ENCODE measurements at regions not wholly inside any gene's neighbourhood (a gene's known extent, or its start where the extent isn't known, plus 50 kb on each side); places are given as distances from the start of the nearest gene placed in this dataset.

- DNase-seq (ENCODE audit: low read depth, low spot score) (no peak), ATAC-seq (no peak)
- Histone ChIP-seq H3K9me3 (ENCODE audit: control insufficient read depth, insufficient read depth, low read depth, low read length) (no peaks in the 10 kb centered on the region), H3K4me1 (ENCODE audit: control insufficient read depth, insufficient read depth, low read length) (no peaks in the 10 kb centered on the region), H3K27ac (ENCODE audit: low read length) (no peak overlapping the region), H3K27me3 (ENCODE audit: control insufficient read depth, insufficient read depth, low read length) (no peaks in the 10 kb centered on the region), H3K4me3 (ENCODE audit: low read depth in 2 of 2, low read length in 2 of 2) (no peak overlapping the region), H3K36me3 (ENCODE audit: control insufficient read depth, insufficient read depth, low read length) (no peaks in the 10 kb centered on the region)
- TF ChIP-seq CTCF (IDR thresholded peaks at IDR 0.05) (no peak), REST (IDR thresholded peaks at IDR 0.05; ENCODE audit: insufficient read depth in 1 of 2, low read depth in 2 of 2, low read length in 1 of 2) (no peak), SIN3A (IDR thresholded peaks at IDR 0.05; ENCODE audit: borderline replicate concordance, insufficient read depth, low read depth, low read length) (no peak)
- ChIA-PET CTCF (no interaction called here), POLR2A (no interaction called here)
- intact Hi-C loops (cut with micrococcal nuclease; ENCODE audit: unreplicated experiment) = loop anchor here (10.0 kb wide), 1 partner anchor 128 kb away; no protein-coding TSS in a partner anchor
- BruUV-seq (replicated peaks) = no TSS peak
- in situ Hi-C loops (cut with HindIII; ENCODE audit: low pct_unique_long_range_greater_than_20kb, low sequenced_read_pairs) = no loop called here
Measured at GRCh38 chr16:73192232-73192894, 144.4 kb upstream of the ZFHX3 start.

GRCh38 chr16:73191660-73192046 lies 143.7 kb upstream of the ZFHX3 start:
- H3K27ac ChIP-seq (ENCODE audit: low read length) = no peak overlapping the region
- intact Hi-C loops (cut with micrococcal nuclease; ENCODE audit: unreplicated experiment) (loop anchor here (10.0 kb wide), 1 partner anchor 127 kb away; no protein-coding TSS in a partner anchor), in situ Hi-C loops (cut with HindIII; ENCODE audit: low pct_unique_long_range_greater_than_20kb, low sequenced_read_pairs) (no loop called here)
- TF ChIP-seq REST (IDR thresholded peaks at IDR 0.05; ENCODE audit: insufficient read depth in 1 of 2, low read depth in 2 of 2, low read length in 1 of 2) (no peak), TCF7L2 (IDR thresholded peaks at IDR 0.05; ENCODE audit: low read depth, low read length) (no peak)
- H3K9me3 ChIP-seq (ENCODE audit: control insufficient read depth, insufficient read depth, low read depth, low read length) = no peaks in the 10 kb centered on the region
- BruUV-seq (replicated peaks) = no TSS peak
- no peaks in the 10 kb centered on the region for H3K4me1 ChIP-seq (ENCODE audit: control insufficient read depth, insufficient read depth, low read length)
- no peak for ATAC-seq
- H3K27me3 ChIP-seq (ENCODE audit: control insufficient read depth, insufficient read depth, low read length) = no peaks in the 10 kb centered on the region
- ChIA-PET CTCF (no interaction called here), POLR2A (no interaction called here)
- H3K36me3 ChIP-seq (ENCODE audit: control insufficient read depth, insufficient read depth, low read length) = no peaks in the 10 kb centered on the region
- no peak overlapping the region for H3K4me3 ChIP-seq (ENCODE audit: low read depth in 2 of 2, low read length in 2 of 2)
- DNase-seq (ENCODE audit: low read depth, low spot score) = no peak

Data from Panc1 (cell line).